Omental fat pad (tissue), 3 donors: ENCODE measurements at regions not wholly inside any gene's neighbourhood (a gene's known extent, or its start where the extent isn't known, plus 50 kb on each side); places are given as distances from the start of the nearest gene placed in this dataset.

Experiments
- ATAC-seq: fragments of 150-250 bp; one replicate; pipeline ENCODE4 v1.9.1; 2016; ENCODE audit warnings: mild to moderate bottlenecking, moderate library complexity; ENCODE audit not compliant: low FRiP score
- DNase-seq: peaks from one replicate; pipeline ENCODE4 v3.0.0-alpha.2; 2019; ENCODE audit warnings: low spot score
- TF ChIP-seq, protein P1 (sequence below), 3 donors: fragments of 450-650 bp; IDR thresholded peaks; one replicate each; pipeline ENCODE4 v1.5.1; 2016 to 2017; ENCODE audit warnings: antibody characterized with exemption in 3 of 3, mild to moderate bottlenecking in 3 of 3, moderate library complexity in 2 of 3

DNA sequence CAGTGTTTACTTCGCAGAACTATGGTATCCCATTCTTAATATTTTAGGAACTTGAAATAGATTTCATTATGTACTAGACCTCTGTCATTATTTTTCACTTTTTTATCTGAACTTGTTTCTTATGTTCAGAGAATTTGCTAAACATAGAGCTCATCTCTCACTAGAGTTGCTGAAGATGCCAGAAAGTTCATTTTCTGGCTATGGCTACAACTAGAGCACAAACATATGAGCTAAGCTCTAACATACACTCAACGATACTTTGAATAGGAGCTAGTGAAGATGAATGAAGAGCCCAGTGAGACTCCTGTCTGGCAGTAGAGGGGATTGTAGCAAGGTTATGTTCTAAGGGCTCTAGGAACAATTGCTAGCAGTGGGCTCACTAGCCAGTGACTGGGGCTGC, 582.2 kb downstream of the KIF4B start:
- no peak for ATAC-seq
- TF ChIP-seq, protein P1, sequence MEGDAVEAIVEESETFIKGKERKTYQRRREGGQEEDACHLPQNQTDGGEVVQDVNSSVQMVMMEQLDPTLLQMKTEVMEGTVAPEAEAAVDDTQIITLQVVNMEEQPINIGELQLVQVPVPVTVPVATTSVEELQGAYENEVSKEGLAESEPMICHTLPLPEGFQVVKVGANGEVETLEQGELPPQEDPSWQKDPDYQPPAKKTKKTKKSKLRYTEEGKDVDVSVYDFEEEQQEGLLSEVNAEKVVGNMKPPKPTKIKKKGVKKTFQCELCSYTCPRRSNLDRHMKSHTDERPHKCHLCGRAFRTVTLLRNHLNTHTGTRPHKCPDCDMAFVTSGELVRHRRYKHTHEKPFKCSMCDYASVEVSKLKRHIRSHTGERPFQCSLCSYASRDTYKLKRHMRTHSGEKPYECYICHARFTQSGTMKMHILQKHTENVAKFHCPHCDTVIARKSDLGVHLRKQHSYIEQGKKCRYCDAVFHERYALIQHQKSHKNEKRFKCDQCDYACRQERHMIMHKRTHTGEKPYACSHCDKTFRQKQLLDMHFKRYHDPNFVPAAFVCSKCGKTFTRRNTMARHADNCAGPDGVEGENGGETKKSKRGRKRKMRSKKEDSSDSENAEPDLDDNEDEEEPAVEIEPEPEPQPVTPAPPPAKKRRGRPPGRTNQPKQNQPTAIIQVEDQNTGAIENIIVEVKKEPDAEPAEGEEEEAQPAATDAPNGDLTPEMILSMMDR (IDR thresholded peaks at IDR 0.05), result no peak
- DNase-seq, result no peak

DNA sequence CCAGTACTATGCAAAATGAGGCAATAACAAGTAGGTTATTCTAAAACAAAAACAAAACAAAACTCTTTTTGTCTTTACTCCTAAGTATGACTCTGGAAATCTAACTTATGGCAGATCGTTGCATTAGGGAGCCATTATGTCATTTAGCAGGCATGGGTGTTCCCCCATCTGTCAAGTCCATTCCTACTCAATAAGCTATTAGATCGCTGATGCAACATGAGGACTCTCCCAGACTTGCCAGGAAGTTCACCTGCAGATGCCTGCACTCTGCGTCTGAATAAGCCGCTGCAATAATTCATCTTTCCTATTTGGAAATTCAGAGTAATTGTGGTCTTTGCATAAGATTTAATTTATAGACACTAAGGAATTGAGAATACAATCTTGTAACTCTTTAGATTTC, 585.0 kb downstream of the KIF4B start:
- TF ChIP-seq, protein P1 (IDR thresholded peaks at IDR 0.05), result no peak
- no peak for DNase-seq
- no peak for ATAC-seq

DNA sequence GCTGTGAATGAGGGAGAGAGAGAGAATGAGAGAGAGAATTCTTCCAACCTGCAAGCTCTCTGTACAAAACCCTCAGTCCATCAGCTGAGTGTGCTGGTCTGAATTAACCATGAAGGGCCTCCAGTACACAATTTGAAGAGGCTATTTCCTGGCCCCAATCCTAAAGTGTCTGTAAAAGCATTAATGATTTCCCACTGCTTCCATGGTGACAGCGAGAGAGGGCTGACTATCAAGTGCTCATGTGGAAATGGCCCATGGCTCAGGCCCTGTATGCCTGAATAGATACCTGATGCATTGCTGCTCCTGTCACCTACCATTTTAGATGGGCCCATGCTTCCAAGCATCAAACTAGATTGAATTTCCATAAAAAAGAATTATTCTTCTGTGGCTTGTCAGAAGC, 592.4 kb downstream of the KIF4B start:
- TF ChIP-seq, protein P1 (IDR thresholded peaks at IDR 0.05), result no peak
- DNase-seq, result no peak
- ATAC-seq, result no peak

DNA sequence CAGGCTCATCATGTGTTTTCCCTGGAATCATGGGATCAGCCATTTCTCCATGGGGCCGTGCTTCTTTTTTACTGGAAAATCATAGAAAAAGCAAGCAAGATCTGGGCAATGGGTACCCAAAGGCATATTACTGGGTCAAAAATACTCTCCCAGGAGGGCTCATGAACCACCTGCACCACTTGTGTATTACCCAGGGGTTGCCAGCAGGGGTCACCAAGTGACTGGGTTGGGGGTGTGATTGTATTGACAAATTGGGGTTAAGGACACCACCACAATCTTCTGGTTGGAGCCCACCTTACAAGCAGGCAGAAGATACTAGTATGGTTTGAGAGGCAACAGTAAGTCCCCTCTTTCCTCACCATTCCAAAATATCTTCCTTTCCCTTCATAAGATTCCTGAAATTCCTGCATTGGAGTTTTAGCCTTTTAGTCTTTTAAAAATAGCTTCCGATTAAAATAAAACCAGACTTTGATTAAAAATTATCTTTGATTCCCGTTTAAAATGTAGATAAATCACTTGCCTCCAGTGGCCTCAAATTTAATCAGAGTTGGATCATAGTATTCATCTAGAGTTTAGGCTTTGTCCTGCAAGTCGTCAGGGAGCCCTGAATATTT, 603.3 kb downstream of the KIF4B start:
- TF ChIP-seq, protein P1 (IDR thresholded peaks at IDR 0.05), result no peak
- DNase-seq, result no peak
- no peak for ATAC-seq

DNA sequence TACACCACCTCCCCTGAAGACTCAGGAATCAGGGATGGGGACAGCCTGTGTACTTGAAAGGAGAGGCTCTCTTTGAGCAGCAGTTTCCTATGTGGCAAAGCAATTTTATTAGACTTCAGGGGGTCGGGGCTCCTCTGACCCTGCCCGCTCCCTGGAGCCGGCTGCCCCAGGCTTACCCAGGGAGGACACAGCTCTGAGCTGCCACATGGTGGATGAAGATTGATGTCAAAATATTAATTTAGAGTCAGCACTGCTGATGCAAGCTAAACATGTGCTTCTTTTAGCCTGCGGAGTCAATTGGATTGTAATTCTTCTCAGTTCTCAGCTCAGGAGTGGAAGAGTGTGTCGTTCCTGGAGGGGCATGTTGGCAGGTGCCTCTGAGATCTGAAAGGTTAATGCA, 606.1 kb downstream of the KIF4B start:
- TF ChIP-seq, protein P1 (IDR thresholded peaks at IDR 0.05), result no peak
- ATAC-seq, result no peak
- DNase-seq, result no peak

DNA sequence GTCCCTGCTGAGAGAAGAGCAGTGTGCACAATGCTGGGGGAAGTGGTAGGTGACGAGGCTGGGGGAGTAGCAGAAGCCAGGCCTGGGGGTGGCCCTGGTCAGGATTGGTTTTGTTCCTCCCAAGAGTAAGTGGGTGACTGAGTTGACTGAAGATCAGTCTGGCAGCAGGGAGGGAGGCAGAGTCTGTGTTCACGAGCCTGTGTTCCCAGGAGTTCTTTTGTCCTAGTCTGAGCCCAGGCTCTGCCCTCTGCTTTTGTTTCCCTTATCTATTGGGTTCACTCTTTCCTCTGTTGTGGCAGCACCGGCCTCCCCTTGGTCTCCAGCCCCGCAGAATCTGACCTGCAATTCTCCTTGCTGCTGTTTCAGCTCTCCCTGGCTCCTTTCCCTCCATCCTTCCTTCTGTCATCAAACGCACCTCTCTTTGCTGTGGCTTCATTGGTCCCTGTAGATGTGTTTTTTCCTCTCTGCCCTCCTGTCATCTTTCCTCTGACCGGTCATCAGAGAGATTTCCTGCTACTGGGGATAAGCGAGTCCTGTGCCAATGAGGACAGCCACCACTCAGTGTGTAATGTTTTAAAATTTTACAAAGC, 607.4 kb downstream of the KIF4B start:
- TF ChIP-seq, protein P1 (IDR thresholded peaks at IDR 0.05), result no peak
- DNase-seq (no peak), ATAC-seq (no peak)

DNA sequence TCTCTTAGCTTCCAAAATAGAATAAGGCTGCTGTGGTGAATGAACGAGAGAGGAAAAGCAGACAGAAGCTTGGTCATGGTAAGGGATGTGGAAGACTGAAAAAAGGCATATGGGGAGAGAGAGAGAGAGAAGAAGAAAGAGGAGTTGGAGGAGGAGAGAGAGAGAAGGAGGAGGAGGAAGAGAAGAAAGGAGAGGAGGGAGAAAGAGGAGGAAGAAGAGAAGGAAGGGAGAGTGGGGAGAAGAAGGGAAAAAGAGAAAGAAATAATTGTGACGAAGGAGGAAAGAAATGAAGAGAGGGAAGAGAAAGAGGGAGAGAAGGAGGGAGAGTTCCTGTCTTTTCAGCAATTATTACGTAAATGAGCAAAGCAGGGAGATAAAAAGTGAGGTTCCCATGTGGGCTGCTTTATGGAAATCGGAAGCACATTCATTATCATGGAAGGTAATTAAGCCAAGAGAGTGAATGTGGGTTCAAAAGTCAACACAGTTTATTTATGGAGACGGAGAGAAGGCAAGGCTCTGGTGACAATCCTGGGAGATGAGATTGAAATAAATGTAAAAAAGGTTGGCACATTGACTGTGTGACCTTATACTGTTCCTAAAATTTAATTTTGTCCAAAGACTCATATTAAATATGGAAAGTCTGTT, 611.2 kb downstream of the KIF4B start:
- ATAC-seq, result no peak
- TF ChIP-seq, protein P1 (IDR thresholded peaks at IDR 0.05), result no peak
- no peak for DNase-seq
